HEK293T (cell line): ENCODE measurements at regions not wholly inside any gene's neighbourhood (a gene's known extent, or its start where the extent isn't known, plus 50 kb on each side); places are given as distances from the start of the nearest gene placed in this dataset.

Source experiments
- ARNT ChIP-seq: fragments of 450-650 bp; IDR thresholded peaks from 2 replicates; pipeline ENCODE4 v1.6.1; 2017; ENCODE audit warnings: mild to moderate bottlenecking
- BHLHE40 ChIP-seq: fragments of 450-650 bp; IDR thresholded peaks from 2 replicates; pipeline ENCODE4 v1.6.1; 2016; ENCODE audit warnings: mild to moderate bottlenecking, moderate library complexity, borderline replicate concordance
- ELF4 ChIP-seq: fragments of 450-650 bp; IDR thresholded peaks from 2 replicates; pipeline ENCODE4 v1.6.1; 2017; ENCODE audit warnings: antibody characterized with exemption
- FOXM1 ChIP-seq: fragments of 450-650 bp; IDR thresholded peaks from 2 replicates; pipeline ENCODE4 v1.6.1; 2017; ENCODE audit warnings: mild to moderate bottlenecking, borderline replicate concordance
- L3MBTL2 ChIP-seq: fragments of 450-650 bp; conservative IDR thresholded peaks from 2 replicates; pipeline ENCODE4 v1.6.1; 2016; ENCODE audit warnings: mild to moderate bottlenecking
- LEF1 ChIP-seq: fragments of 450-650 bp; IDR thresholded peaks from 2 replicates; pipeline ENCODE4 v1.6.1; 2017; ENCODE audit warnings: mild to moderate bottlenecking, borderline replicate concordance
- SP1 ChIP-seq: fragments of 450-650 bp; IDR thresholded peaks from 2 replicates; pipeline ENCODE4 v1.6.1; 2017
- ZNF384 ChIP-seq: fragments of 450-650 bp; IDR thresholded peaks from 2 replicates; pipeline ENCODE4 v1.6.1; 2016

DNA sequence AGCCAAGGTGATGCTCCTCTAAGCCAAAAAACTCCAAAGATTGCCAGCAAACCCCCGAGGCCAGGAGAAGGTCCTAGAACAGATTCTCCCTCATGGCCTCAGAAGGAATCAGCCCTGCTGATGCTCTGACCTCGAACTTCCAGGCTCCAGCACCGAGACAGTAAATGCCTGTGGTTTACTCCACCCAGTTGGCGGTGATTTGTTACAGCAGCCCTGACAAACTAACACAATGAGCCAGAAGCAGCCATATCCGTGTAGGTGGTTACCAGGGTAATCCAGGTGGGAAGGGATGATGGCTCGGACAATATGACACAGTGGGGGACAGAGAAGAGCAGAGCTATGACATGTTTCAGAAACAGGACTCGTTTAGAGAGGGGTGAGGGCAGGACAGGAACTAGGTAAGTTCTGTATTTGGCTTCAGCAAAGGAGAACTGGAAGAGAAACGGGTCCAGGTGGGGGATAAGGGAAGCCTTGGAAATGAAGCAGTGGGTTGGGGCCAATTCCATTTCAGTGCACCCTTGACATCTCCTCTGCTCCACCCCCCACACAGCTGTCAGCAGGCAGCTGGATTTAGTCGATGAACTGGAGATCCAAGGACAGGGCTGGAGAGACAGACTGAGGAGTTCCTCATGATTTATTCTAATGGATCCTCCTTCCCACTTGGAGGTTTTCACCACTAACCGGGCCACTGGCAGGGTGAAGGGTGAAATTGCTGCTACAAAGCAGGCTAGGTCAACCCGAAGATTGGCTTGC lies 179.7 kb upstream of the SH3BP4 start:
- TF ChIP-seq ZNF384 (no peak), SP1 (no peak), ELF4 (no peak), LEF1 (no peak), FOXM1 (no peak), L3MBTL2 (no peak), ARNT (no peak), BHLHE40 (no peak)
